Activated CD4-positive, alpha-beta T cell treated with anti-CD3 and anti-CD28 coated beads for 36 hours (primary cell): ENCODE measurements at regions not wholly inside any gene's neighbourhood (a gene's known extent, or its start where the extent isn't known, plus 50 kb on each side); places are given as distances from the start of the nearest gene placed in this dataset.
"Not testable (repeated sequence)": the region's sequence is repeated elsewhere in the genome, so short reads cannot be mapped to it uniquely, and the experiment has no call there.

Source experiments
- ATAC-seq: fragments of 200-7000 bp; cut with Tn5 transposase; one replicate; pipeline ENCODE4 v1.10.0; 2021; ENCODE audit warnings: mild to moderate bottlenecking, moderate library complexity
- CTCF ChIA-PET: fragments of 350-600 bp; sonication (Branson Sonifier 250); formaldehyde crosslinking; loops from one replicate; lab custom pipeline; 2021; ENCODE audit warnings: antibody characterized with exemption; lab: Charles Lee
- POLR2A ChIA-PET: fragments of 350-600 bp; sonication (Branson Sonifier 250); formaldehyde crosslinking; loops from one replicate; lab custom pipeline; 2021; ENCODE audit warnings: antibody characterized with exemption, inconsistent platforms; lab: Charles Lee
- DNase-seq: peaks from one replicate; pipeline ENCODE4 v3.0.0-alpha.2; 2020
- H3K27ac Mint-ChIP-seq: one replicate; pipeline ENCODE4 v1.8.0; 2021; ENCODE audit warnings: mixed read lengths
- H3K27me3 Mint-ChIP-seq: one replicate; pipeline ENCODE4 v1.8.0; 2021; ENCODE audit warnings: mixed read lengths
- H3K36me3 Mint-ChIP-seq: one replicate; pipeline ENCODE4 v1.8.0; 2021; ENCODE audit warnings: low read depth, mixed read lengths
- H3K4me1 Mint-ChIP-seq: one replicate; pipeline ENCODE4 v1.8.0; 2021; ENCODE audit warnings: mixed read lengths
- H3K4me3 Mint-ChIP-seq: one replicate; pipeline ENCODE4 v1.8.0; 2021; ENCODE audit warnings: mild to moderate bottlenecking, moderate library complexity, mixed read lengths
- H3K9me3 Mint-ChIP-seq: one replicate; pipeline ENCODE4 v1.8.0; 2021; ENCODE audit warnings: low read depth, mixed read lengths
- intact Hi-C, 2 experiments: fragments of 100-400 bp; cut with DNase I in 1 of 2; cut with micrococcal nuclease in 1 of 2; formaldehyde crosslinking; loops; one replicate each; pipeline versions ENCODE4 v1.14.2 to v1.15.1; 2022 to 2024; cut with DNase I, micrococcal nuclease

DNA sequence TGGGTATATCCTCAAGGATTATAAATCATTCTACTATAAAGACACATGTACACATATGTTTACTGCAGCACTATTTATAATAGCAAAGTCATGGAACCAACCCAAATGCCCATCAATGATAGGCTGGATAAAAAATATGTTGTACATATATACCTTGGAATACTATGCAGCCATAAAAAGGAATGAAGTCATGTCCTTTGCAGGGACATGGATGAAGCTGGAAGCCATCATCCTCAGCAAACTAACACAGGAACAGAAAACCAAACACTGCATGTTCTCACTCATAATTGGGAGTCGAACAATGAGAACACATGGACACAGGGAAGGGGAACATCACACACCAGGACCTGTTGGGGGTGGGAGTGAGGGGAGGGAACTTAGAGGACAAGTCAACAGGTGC, 715.0 kb upstream of the ADGRB3 start:
- H3K27ac Mint-ChIP-seq, H3K9me3 Mint-ChIP-seq, H3K4me1 Mint-ChIP-seq, H3K4me3 Mint-ChIP-seq, ATAC-seq, POLR2A ChIA-PET, H3K36me3 Mint-ChIP-seq, CTCF ChIA-PET, intact Hi-C loops, DNase-seq, H3K27me3 Mint-ChIP-seq: not testable (repeated sequence)

GRCh38 chr6:67916399-67916798, 718.7 kb upstream of the ADGRB3 start:
- Mint-ChIP-seq H3K4me1 (no peaks in the 10 kb centered on the region), H3K27me3 (no peaks in the 10 kb centered on the region), H3K4me3 (no peak overlapping the region), H3K27ac (no peak overlapping the region), H3K36me3 (no peaks in the 10 kb centered on the region), H3K9me3 (peaks cover 2% of the 10 kb centered on the region)
- DNase-seq (no peak), ATAC-seq (no peak)
- POLR2A ChIA-PET, result no interaction called here
- CTCF ChIA-PET, result no interaction called here
- intact Hi-C loops, result no loop called here

DNA sequence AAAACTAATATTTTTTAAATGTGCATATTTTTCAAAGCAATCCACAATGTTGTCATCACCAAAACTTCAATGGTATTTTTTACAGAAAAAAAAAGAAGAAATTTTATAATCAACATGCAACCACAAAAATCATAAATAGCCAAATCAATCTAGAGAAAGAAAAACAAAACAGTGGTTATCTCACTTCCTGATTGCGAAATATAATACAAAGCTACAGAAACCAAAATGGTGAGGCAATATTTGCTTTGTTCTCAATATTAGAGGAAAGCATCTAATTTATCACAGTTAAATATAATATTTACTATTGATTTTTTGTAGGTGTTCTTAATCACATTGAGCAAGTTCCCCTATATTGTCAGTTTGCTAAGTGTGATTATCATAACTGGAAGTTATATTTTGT, 720.7 kb upstream of the ADGRB3 start:
- intact Hi-C loops, result no loop called here
- no peak for DNase-seq
- H3K36me3 Mint-ChIP-seq, result no peaks in the 10 kb centered on the region
- H3K4me3 Mint-ChIP-seq, result no peak overlapping the region
- peaks cover 2% of the 10 kb centered on the region for H3K9me3 Mint-ChIP-seq
- ATAC-seq, result no peak
- no peaks in the 10 kb centered on the region for H3K4me1 Mint-ChIP-seq
- H3K27me3 Mint-ChIP-seq, result no peaks in the 10 kb centered on the region
- CTCF ChIA-PET, result no interaction called here
- no peak overlapping the region for H3K27ac Mint-ChIP-seq
- POLR2A ChIA-PET, result no interaction called here

GRCh38 chr6:67909354-67909753, 725.7 kb upstream of the ADGRB3 start:
- POLR2A ChIA-PET, result no interaction called here
- Mint-ChIP-seq H3K4me1 (no peaks in the 10 kb centered on the region), H3K27me3 (no peaks in the 10 kb centered on the region), H3K36me3 (no peaks in the 10 kb centered on the region), H3K4me3 (no peak overlapping the region), H3K9me3 (peaks cover 6% of the 10 kb centered on the region), H3K27ac (no peak overlapping the region)
- intact Hi-C loops, result no loop called here
- CTCF ChIA-PET, result interaction anchor here (0.5 kb wide), 1 partner anchor 37 kb away, joined by 3 read pairs; no protein-coding TSS in a partner anchor
- DNase-seq (no peak), ATAC-seq (no peak)

DNA sequence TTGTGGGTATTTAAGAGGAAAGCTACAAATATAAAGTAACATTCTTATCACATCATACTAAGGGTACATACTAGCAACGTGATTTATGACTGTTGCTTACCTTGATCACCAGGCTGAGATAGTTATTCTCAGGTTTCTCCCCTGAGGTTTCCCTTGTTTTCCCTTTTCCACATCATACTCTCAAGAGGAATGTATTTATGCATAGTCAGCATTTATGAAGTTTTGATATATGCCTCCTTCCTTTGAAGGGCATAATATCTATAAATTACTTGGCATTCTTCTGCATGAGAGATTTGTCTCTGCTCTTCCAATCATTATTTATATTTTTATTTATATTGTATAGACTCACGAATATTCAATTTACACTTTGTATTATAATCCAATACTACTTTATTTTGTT, 726.7 kb upstream of the ADGRB3 start:
- Mint-ChIP-seq H3K4me3 (no peak overlapping the region), H3K4me1 (no peaks in the 10 kb centered on the region), H3K9me3 (peaks cover 4% of the 10 kb centered on the region), H3K27me3 (no peaks in the 10 kb centered on the region), H3K36me3 (no peaks in the 10 kb centered on the region), H3K27ac (no peak overlapping the region)
- ChIA-PET CTCF (no interaction called here), POLR2A (no interaction called here)
- DNase-seq, result no peak
- intact Hi-C loops, result no loop called here
- no peak for ATAC-seq

DNA sequence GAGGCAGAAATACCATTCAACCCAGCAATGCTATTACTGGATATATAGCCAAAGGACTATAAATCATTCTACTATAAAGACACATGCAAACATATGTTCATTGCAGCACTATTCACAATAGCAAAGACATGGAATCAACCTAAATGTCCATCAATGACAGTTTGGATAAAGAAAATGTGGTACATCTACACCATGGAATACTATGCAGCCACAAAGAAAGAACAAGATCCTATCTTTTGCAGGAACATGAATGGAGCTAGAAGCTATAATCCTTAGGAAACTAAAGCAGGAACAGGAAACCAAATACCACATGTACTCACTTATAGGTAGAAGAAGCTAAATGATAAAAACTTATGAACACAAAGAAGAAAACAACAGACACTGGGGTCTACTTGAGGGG, 730.3 kb upstream of the ADGRB3 start:
- ATAC-seq, H3K27me3 Mint-ChIP-seq, H3K27ac Mint-ChIP-seq, H3K4me3 Mint-ChIP-seq, H3K36me3 Mint-ChIP-seq, CTCF ChIA-PET, intact Hi-C loops, H3K4me1 Mint-ChIP-seq, DNase-seq, POLR2A ChIA-PET: not testable (repeated sequence)
- peaks cover 22% of the 10 kb centered on the region for H3K9me3 Mint-ChIP-seq

DNA sequence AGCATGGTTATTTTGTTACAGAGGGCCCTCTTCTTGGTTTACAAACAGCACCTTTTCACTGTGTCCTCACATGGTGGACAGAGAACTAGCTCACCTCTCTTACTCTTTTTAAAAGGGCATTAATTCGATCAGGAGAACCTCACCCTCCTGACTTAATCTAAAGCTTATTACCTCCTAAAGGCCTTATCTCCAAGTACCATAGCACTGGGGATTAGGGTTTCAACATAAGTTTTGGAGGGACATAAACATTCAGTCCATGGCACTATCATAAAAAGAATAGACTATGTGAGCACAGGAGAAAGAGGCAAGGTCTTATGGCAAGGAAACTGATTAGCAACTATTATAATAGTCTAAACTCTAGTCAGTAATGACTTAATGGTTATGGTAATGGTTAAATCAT, 736.2 kb upstream of the ADGRB3 start:
- no peaks in the 10 kb centered on the region for H3K36me3 Mint-ChIP-seq
- ATAC-seq (no peak), DNase-seq (no peak)
- ChIA-PET POLR2A (no interaction called here), CTCF (interaction anchor here (0.8 kb wide), 1 partner anchor 937 kb away, joined by 4 read pairs; no protein-coding TSS in a partner anchor)
- no peaks in the 10 kb centered on the region for H3K27me3 Mint-ChIP-seq
- intact Hi-C loops, result no loop called here
- H3K27ac Mint-ChIP-seq, result no peak overlapping the region
- no peak overlapping the region for H3K4me3 Mint-ChIP-seq
- peaks cover 20% of the 10 kb centered on the region for H3K9me3 Mint-ChIP-seq
- H3K4me1 Mint-ChIP-seq, result no peaks in the 10 kb centered on the region

DNA sequence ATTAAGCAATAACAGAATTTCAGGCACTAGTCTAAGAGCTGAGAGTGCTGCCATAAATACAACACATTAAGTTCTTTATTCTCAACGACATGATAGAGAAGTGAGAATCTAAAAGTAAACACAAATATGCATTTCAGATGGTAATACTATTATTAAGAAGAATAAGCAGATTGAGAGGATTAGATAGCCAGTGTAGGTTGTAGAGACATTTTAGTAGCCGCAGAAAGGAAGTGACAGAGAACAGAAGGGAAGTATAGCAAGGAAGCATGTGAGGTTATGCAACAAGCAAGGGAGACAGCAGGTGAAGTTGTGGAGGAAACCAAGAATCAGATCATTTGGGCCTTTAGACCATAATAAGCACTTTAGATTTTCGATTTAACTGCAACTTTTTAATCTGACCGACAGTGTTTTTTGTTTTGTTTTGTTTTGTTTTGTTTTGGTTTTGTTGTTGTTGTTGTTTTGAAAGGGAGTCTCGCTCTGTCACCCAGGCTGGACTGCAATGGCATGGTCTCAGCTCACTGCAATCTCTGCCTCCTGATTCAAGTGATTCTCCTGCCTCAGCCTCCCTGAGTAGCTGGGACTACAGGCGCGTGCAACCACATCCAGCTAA, 737.0 kb upstream of the ADGRB3 start:
- Mint-ChIP-seq H3K4me1 (no peaks in the 10 kb centered on the region), H3K9me3 (peaks cover 17% of the 10 kb centered on the region), H3K27ac (no peak overlapping the region), H3K27me3 (no peaks in the 10 kb centered on the region), H3K4me3 (no peak overlapping the region), H3K36me3 (no peaks in the 10 kb centered on the region)
- intact Hi-C loops, result no loop called here
- ATAC-seq (no peak), DNase-seq (no peak)
- CTCF ChIA-PET, result interaction anchor here (0.6 kb wide), 1 partner anchor 46 kb away, joined by 3 read pairs; no protein-coding TSS in a partner anchor
- POLR2A ChIA-PET, result no interaction called here

DNA sequence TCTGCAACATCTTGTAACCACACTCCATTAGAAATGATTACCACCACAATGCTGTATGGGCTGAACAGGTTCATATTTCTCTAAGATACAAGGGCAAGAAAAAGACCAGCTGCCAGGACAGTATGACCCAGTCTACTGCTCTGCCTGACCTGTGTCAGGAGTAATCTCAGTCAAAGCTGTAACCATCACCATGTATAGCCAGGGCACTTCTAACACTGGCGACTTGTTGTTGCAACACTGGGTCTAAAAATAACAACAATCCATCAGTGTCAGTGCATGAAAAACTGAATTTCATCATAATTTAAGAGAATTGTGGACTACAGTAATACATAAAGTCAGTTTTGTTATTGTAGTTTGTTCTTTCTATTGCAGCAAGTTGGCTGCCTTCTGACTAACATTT, 738.6 kb upstream of the ADGRB3 start:
- intact Hi-C loops, result no loop called here
- H3K4me3 Mint-ChIP-seq, result no peak overlapping the region
- H3K27me3 Mint-ChIP-seq, result no peaks in the 10 kb centered on the region
- DNase-seq, result no peak
- H3K36me3 Mint-ChIP-seq, result no peaks in the 10 kb centered on the region
- no peaks in the 10 kb centered on the region for H3K4me1 Mint-ChIP-seq
- H3K9me3 Mint-ChIP-seq, result peaks cover 5% of the 10 kb centered on the region
- POLR2A ChIA-PET, result no interaction called here
- H3K27ac Mint-ChIP-seq, result no peak overlapping the region
- ATAC-seq, result no peak
- CTCF ChIA-PET, result no interaction called here

- ATAC-seq, result no peak
- Mint-ChIP-seq H3K9me3 (peaks cover 14% of the 10 kb centered on the region), H3K27me3 (no peaks in the 10 kb centered on the region), H3K4me1 (no peaks in the 10 kb centered on the region), H3K27ac (no peak overlapping the region), H3K4me3 (no peak overlapping the region), H3K36me3 (no peaks in the 10 kb centered on the region)
- POLR2A ChIA-PET, result no interaction called here
- CTCF ChIA-PET, result no interaction called here
- DNase-seq, result no peak
- intact Hi-C loops, result no loop called here
Observed at GRCh38 chr6:67889682-67889995, 745.4 kb upstream of the ADGRB3 start.

- DNase-seq (no peak), ATAC-seq (no peak)
- ChIA-PET POLR2A (no interaction called here), CTCF (no interaction called here)
- H3K4me3 Mint-ChIP-seq, result no peak overlapping the region
- no peaks in the 10 kb centered on the region for H3K36me3 Mint-ChIP-seq
- H3K27ac Mint-ChIP-seq, result no peak overlapping the region
- no peaks in the 10 kb centered on the region for H3K27me3 Mint-ChIP-seq
- intact Hi-C loops, result no loop called here
- H3K4me1 Mint-ChIP-seq, result no peaks in the 10 kb centered on the region
- H3K9me3 Mint-ChIP-seq, result peaks cover 14% of the 10 kb centered on the region
Observed at GRCh38 chr6:67888886-67889681, 746.0 kb upstream of the ADGRB3 start.

GRCh38 chr6:67888546-67888885, 746.6 kb upstream of the ADGRB3 start:
- no peak overlapping the region for H3K27ac Mint-ChIP-seq
- POLR2A ChIA-PET, result no interaction called here
- intact Hi-C loops, result no loop called here
- H3K4me1 Mint-ChIP-seq, result no peaks in the 10 kb centered on the region
- ATAC-seq (no peak), DNase-seq (no peak)
- no peaks in the 10 kb centered on the region for H3K36me3 Mint-ChIP-seq
- CTCF ChIA-PET, result no interaction called here
- H3K4me3 Mint-ChIP-seq, result no peak overlapping the region
- H3K9me3 Mint-ChIP-seq, result peaks cover 14% of the 10 kb centered on the region
- no peaks in the 10 kb centered on the region for H3K27me3 Mint-ChIP-seq
